GM19023 (cell line): ENCODE measurements at regions not wholly inside any gene's neighbourhood (a gene's known extent, or its start where the extent isn't known, plus 50 kb on each side); places are given as distances from the start of the nearest gene placed in this dataset.
"Not testable (repeated sequence)": the region's sequence is repeated elsewhere in the genome, so short reads cannot be mapped to it uniquely, and the experiment has no call there.

ENCODE experiments used
- ATAC-seq: cut with Tn5 transposase; IDR thresholded peaks from one replicate; pipeline ENCODE4 v1.9.1; 2021; ENCODE audit warnings: mild to moderate bottlenecking, moderate library complexity; ENCODE audit not compliant: unreplicated experiment

DNA sequence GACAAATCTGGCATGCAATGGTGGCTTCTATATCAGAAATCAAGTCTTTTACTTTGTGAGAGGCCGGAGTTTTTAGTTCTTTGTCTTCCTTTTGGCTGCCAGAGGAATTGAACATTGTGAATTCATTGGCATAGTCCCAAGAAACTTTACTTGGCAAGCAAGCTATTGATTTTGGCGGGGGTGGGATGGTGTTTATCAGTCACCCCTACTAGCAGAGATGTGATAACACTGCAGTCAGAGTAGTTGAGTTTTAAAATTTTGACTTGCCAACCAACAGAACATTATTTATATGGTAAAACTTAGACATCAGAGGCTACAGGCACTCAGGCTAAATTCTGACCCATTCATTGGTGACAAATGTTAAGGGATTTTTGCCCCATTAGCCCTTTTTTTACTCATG, 129.7 kb downstream of the FAM72C start:
- not testable (repeated sequence) for ATAC-seq

DNA sequence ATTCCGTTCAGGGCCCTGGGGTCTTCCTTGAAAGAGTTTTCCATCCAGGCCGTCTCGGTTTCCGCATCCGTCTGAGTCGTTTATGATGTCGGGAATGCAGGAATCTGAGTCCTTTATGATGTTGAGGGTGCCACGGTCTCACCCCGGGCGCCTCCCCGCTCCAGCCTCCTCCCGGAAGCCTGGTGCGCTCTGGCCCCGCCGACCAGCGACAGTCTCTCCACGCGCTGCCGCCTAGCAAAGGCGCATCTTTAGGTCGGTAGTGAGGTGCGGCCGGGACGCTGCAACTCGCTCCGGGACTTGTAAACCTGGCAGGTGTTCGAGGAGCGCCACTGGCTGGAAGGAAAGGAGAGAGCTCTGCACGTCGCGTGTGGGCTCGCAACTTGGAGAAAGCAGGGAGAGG, 132.6 kb downstream of the FAM72C start:
- not testable (repeated sequence) for ATAC-seq

DNA sequence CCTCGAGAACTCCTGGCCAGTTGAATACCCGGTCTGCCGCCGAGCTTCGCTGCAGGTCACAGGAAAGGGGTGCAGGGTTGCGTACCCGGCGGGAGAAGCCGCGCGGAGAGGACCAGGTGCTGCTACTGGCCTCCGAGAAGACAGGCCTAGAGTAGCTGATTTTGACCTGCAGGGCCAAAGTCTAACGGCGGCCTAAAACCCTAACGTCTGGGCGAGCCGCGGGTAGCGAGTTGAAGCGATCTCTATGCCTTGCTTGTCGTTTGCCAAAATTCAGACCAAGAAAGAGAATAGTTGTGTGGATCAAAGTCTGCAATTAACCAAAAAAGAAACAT, 133.2 kb downstream of the FAM72C start:
- ATAC-seq = not testable (repeated sequence)

DNA sequence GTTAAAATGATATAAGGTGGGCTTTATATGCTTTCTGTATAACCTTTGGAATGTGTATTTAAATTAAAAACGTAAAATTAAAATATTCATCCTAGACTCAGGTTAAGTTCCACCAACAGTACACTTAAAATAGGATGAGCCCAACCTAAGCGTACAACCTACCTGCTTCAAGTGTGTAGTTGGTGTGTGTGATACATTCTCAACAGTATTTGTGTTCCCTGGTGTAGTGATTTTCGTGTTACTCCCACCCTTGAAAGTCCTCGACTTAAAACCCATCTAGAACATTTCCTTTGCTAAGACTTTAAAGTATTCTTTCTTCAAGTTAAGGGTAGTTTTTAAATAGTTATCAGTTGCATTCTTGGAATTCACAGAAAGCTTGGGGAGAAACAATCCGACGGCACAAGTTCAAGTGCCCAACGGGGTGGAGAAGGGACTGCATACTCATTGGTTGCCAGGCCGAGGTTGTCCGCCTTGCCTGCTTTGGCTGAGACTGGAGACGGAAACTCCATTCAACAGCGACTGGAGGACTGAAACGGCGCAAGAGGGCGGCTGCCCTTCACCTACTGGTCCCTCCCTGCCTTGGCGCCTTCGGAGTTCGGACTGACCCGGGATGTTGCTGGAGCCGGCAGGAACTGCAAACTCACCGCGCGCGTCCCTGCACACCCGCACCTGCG, 133.7 kb downstream of the FAM72C start:
- not testable (repeated sequence) for ATAC-seq

DNA sequence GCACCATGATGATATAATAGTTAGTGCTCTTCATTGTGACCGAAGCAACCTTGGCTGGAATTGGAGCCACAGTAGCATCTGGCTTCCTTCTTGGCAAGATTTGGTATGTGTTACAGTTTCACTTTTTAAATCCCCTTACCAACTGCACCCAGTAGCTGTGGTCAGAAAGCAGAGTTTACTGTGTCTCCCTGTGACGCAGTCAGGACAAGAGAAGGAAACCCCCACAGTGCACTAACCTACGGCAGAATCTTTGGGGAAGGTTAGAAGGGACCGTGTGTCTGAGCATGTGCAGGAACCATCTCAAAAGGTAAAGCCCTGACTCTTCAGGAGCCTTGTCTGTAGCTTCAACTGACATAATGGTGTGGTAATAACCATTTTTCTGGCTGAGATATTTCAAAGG, 138.4 kb downstream of the FAM72C start:
- ATAC-seq = not testable (repeated sequence)

DNA sequence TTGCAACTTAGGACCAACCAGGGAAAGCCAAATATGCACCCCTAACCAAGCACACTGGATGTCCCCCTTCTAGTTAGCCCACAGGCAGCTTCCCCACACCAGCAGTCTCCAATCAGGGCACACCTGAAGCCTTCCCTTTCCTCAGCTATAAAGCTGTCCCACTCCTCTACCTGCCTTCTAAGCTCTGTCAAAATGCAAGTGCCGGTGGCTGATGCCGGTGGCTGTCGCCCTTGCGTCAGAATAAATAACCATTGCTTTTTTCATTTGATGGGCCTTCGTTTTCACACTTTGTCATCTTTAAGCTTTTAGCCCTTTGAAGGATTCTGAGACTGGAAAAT, 139.4 kb downstream of the FAM72C start:
- ATAC-seq = not testable (repeated sequence)

DNA sequence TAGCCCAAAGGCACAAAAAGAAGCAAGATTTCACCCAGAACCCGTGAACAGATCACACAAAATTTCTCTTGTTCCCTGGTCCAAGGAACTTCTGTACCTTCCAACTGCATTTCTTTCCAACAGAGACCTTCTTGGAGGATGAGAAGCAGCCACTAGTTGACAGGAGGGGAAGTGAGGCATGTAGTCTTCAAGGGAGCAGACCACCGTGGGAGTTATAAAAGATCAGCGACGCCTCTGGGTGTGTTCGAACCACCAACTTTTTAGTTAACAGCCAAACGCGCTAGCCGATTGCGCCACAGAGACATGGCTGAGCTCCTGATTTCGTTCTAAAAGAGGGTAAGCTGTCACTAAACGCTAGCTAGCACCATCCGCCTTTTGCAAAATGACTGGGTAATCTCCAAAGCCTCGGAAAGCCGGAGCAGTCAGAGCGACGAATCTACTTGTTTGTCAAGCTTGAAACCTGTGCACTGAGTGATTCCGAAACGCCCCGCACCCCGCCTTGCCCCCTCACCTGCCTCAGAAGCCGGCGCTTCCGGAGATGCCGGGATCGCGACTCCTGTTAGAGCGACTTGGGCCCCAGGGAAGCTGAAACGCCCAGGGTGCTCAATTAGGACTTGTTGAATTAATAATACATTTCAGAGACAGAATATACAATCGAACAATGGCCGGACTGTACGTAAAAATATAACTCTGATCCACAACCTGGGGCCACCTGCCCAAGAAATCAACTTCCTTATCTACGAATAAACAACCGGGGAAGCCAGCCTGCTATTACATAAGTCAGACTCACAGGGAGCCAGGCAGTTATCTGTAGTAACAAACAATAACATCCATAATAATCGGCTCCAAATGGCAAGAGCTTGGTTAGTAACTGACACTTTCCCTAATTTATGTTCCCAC, 140.1 kb downstream of the FAM72C start:
- ATAC-seq = not testable (repeated sequence)

DNA sequence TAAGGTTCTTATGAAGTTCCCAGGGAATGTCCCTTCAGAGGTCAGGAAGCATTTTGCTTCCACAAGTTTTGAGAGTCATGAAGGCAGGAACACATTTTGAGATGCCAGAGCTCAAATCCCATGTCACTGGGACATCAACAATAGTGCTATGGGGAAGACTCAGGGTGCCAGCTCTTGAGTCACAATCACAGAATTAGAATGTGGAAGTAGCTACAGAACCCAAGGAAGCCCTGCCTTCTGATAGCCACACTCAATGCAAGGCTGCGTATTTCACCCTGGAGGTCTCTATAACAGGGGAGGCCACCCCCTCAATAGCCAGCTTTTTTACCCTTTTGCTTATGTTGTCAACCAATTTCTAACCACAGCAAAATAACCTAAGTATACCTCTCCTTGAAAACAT, 145.6 kb downstream of the FAM72C start:
- not testable (repeated sequence) for ATAC-seq

DNA sequence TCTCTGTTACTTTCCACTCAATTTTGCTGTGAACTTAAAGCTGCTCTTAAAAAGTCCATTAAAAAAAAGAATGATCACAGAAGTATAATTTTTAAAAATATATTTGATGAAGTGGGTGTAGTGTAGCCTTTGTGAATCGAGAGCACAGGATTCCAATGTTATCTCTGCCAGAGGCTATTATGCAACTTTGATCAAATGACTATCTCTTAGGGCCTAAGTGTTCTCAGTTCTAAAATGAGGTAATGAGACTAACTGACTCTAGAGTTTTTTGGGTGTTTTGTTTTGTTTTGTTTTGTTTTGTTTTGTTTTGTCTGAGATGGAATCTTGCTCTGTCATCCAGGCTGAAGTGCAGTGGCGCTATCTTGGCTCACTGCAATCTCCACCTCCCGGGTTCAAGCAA, 147.5 kb downstream of the FAM72C start:
- ATAC-seq = not testable (repeated sequence)

DNA sequence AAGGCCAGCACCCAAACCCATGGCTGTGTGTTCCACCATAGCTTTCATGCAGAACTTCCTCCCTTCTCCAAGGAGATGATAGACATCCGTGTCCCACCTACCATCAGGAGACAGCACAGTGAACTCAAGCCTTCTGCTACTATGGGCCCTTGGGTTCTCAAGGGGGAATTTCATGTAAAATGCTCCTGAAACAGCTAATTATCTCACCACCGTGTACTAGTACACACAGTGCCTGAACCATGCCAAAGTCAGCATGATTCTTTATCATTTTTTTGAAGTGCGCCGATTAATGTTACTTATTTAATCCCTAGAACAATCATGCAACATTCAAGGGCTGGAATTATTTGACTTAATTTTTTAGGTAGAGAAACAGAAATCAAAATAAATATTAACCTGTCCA, 151.7 kb downstream of the FAM72C start:
- not testable (repeated sequence) for ATAC-seq

DNA sequence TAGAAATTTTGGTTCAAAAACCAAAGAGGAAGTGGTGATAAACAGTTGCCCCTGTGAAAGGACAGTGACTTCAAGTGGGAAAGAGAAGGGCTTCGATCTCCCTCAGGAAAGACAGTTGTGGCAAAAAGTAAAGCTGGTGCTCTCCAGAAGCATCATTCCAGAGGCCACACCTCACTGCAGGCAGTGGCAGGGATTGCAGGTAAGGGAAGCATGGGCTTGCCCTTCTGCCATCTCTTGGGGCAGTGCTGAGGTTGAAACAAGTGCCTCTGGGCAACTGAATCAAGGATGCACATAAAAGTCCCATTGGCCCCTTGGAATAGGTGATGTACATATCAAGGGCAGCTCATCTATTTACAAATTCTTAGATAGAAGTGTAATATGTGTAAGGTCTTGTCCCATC, 155.4 kb downstream of the FAM72C start:
- not testable (repeated sequence) for ATAC-seq

DNA sequence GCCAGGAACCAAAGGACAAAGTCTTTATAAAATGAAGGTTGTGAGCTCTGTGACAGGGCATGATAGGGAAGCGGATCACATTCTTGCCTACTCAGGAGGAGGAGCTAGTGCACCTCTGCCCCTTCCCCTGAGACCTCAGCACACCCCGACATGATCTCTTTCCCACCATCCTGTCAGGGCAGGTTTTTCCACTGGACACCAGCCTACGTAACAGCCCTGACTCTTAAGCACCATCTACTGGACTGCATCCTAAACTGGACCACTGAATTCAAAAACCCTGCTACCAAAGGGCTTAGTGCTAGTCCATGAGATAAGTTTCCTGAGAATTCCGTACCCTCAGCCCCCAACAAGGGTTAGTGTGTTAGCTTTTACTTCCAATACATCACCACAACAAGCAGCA, 166.4 kb downstream of the FAM72C start:
- ATAC-seq = not testable (repeated sequence)

DNA sequence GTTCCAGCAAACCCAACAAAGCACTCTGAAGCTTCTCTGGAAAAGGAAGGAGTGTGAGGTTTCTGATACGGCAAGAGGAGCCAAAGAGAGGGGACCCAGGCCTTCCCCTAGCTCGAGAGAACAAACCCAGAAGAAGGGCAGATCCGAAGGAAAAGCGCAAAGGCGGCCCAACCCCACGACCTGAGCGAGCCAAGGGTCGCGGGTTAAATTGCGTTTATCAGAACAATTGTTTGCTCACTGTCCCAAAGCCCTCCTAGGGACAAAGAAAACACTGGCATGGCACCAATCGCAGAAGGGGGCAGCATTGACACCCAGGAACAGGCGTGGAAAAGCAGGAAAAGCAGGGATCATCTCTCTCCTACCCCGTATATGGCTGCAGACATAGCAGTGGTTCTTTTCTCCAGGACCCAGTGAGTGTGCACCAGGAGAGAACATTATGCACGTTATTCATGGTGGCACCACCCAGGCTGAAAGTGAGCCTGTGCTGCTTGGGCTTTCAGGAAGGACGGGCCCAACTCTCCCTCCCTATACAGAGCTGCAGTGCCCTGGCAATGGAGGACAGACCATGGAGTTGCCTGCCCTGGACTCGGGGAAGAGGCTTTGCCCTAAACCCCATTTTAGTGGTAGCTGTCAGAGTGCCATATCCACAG, 167.0 kb downstream of the FAM72C start:
- ATAC-seq = not testable (repeated sequence)

DNA sequence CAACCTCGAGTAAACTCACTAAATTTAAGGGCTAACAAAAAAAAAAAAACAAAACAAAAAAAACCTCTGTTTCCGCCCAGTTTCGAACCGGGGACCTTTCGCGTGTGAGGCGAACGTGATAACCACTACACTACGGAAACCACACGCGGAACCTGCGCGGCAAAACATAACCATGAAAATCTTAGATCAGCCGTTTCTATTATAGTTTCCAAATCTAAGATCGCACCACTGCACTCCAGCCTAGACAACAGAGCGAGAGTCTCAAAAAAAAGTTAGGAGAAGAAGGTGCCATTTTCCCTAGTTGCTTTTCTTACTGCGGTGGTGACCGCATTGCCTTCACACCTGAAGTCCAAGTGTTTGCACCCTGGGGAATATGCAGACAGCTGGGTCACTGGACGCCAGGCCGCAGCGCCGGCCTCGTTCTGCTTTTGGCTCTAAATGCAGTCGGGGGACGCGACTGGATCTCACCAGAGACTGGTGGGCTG, 167.8 kb downstream of the FAM72C start:
- ATAC-seq = not testable (repeated sequence)

DNA sequence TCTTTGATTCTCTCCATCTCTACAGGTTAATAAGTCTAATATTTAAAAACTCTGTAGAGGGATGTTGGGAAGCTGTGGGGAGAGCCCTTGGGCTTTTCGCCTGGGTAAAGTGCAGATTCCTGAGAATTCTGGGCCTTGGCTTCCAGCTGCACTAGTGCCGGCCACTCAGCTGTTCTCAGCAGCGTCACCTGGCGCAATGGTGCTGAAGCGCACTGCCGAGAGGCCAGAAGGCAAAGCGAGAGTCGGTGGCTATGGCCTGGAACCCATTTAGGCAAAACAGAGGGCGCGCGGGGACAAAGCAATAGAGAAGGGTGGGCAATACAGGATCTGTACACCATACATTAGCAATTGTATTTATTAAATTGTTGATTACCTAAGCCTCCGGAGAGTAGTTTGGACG, 168.7 kb downstream of the FAM72C start:
- ATAC-seq = not testable (repeated sequence)

DNA sequence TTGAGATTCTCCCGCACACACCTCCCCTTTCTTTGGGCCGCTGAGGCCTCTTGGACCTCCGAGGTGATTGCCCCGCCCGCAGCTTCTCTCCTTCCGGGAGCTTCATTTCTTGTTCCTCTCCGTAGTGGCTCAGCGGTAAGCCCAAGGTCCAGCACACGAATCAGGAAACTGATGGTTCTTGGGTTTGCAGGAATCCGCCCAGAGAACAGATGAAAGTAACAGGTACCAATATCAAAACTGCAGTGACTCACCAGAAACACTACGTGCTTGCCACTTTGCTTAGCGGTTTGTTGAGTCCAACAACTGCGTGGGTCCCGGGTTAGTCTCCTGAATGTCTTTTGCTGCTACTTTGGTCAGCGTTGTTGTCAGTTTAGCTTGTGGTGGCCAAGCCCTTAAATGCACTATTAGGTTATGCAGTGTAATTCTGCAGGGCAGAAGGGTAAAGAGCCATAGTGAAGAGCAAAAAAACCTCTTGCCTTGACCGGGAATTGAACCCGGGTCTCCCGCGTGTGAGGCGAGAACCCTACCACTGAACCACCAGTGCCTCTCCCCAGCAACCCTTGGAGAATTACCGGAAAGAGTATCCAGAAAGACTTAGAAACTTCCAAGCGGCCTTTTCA, 172.1 kb downstream of the FAM72C start:
- peak; percentile 53 for ATAC-seq

DNA sequence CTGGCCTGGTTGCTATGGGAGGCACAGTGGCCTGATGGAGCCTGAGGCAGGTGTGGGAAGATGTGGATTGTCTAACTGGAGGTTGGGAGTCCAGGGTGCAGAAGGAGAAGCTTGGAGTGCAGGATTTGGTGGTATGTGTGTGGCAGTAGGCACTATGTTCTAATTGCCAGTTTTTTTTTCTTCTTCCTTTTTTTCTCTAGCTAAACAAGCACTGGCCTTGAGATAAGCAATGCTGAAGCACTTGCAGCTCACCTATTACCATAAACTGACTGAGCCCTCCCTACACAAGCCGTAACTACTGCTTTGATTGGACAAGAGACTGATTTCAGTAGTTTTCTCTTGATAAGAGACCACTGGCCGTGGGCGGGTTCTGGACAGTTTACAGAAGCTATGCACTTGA, 175.4 kb downstream of the FAM72C start:
- ATAC-seq = not testable (repeated sequence)

DNA sequence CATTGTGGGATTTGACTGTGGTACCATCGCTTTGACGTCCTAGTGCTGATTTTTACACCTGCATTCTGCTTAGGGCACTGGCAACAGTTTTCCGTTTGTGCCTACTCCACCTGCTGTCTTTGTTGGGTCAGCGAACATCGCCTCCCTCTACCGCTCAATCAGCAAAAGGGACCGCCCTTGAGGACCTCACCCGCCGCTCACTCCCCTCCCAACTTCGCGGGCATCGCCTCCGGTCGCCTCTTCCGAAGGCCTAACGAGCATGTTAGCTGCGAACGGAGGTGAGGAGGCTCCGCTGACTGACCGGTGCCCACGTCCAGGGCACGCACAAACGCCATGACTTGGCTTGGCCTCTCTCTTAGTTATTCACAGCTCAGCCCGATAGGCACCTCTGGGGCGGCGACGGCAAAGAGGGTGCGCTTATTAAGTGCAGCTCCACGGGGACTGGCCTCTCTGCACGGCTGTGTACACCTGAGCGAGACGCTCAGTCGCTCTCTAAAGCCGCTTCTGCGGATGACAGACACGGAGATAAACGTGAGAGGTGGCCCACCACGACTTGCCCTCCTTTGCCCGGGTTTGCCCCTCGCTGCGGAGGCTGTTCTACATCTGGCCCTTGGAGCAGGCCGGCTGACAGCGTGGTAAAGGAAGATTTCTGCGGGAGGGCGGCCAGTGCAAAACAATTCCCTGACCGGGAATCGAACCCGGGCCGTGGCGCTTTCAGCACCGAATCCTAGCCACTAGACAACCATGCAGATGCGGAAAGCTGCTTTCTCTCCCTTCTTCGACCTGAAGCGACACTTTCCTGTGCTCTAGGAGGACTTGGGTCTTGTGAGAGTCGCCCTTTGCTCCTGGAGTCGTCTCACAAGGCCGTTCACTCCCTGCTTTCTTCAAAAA, 179.5 kb downstream of the FAM72C start:
- not testable (repeated sequence) for ATAC-seq

DNA sequence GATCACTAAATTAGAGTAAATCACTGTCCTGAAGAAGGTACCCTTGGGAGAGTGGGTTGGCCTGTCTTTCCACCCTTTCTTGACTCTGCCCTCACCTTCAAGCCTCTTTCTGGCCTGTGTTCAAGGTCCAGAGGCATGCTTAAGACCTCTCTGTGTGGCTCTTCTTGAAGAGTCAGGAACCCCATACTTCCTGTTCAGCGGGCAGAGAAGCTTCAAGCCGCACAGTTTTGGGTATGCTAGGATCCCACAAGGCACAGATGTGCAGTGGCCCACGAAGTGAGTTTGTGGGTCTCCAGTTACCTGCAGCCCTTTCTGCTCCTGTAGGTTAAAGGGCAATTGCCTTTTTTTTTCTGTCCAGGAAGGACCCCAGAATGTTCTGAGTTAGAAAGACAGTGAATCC, 185.4 kb downstream of the FAM72C start:
- ATAC-seq = not testable (repeated sequence)

DNA sequence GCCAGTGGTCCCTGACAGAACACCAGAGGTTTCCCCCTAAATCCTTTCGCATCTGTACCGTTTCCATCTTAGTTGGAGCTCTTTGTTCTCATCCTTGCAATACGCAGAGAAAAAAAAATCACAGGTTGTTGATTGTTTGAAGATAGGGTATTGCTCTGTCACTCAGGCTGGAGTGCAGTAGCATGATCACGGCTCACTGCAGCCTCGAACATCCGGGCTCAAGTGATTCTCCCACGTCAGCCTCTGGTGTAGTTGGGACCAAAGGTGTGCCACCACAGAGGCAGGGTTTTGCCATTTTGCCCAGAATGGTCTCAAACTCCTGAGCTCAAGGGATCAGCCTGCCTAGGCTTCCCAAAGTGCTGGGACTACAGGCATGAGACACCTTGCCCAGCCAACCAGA, 185.9 kb downstream of the FAM72C start:
- ATAC-seq = not testable (repeated sequence)
